Esophagus squamous epithelium (tissue), 5 donors: ENCODE measurements at regions not wholly inside any gene's neighbourhood (a gene's known extent, or its start where the extent isn't known, plus 50 kb on each side); places are given as distances from the start of the nearest gene placed in this dataset.

Experiments
- DNase-seq: peaks from one replicate; lab custom pipeline; 2025; lab: John Stamatoyannopoulos, UW
- H3K27ac ChIP-seq, 4 donors: fragments of 200-600 bp; sonication (generic); one replicate each; pipeline ENCODE4 v1.5.1; 2016 to 2019; ENCODE audit warnings: mild to moderate bottlenecking in 1 of 4
- H3K27me3 ChIP-seq, 4 donors: fragments of 200-600 bp; sonication (generic); 1 replicate in 3 of 4; 2 replicates in 1 of 4; pipeline versions ENCODE4 v1.5.1 to v1.6.0; 2017 to 2021; ENCODE audit warnings: antibody characterized with exemption in 1 of 4
- H3K36me3 ChIP-seq, 3 donors: fragments of 200-600 bp; sonication (generic); one replicate each; pipeline ENCODE4 v1.5.1; 2016 to 2019
- H3K4me1 ChIP-seq, 3 donors: fragments of 200-600 bp; sonication (generic); one replicate each; pipeline ENCODE4 v1.5.1; 2017 to 2019
- H3K4me3 ChIP-seq, 4 donors: fragments of 200-600 bp; sonication (generic); 1 replicate in 3 of 4; 2 replicates in 1 of 4; pipeline ENCODE4 v1.5.1; 2016 to 2019; ENCODE audit warnings: mild to moderate bottlenecking in 2 of 4, moderate library complexity in 1 of 4
- H3K9me3 ChIP-seq, 3 donors: fragments of 200-600 bp; sonication (generic); one replicate each; pipeline ENCODE4 v1.5.1; 2016 to 2019
- CTCF ChIP-seq, 6 experiments: fragments of 450-650 bp in 4 of 6; fragments of 200-600 bp in 2 of 6; sonication (generic) in 2 of 6; IDR thresholded peaks; one replicate each; pipeline ENCODE4 v1.5.1; 2016 to 2019; ENCODE audit warnings: antibody characterized with exemption in 6 of 6, mild to moderate bottlenecking in 4 of 6, moderate library complexity in 4 of 6
- POLR2A ChIP-seq, 4 donors: fragments of 450-650 bp; IDR thresholded peaks; one replicate each; pipeline ENCODE4 v1.6.1; 2017; ENCODE audit warnings: antibody characterized with exemption in 4 of 4, mild to moderate bottlenecking in 4 of 4, moderate library complexity in 3 of 4
- WGBS, 2 donors: methylation state at CpG; one replicate each; pipeline ENCODE4 v1.1.5; 2018; 5-methylcytosine and 5-hydroxymethylcytosine counted together
- intact Hi-C: fragments of 100-400 bp; cut with DNase I; formaldehyde crosslinking; loops from one replicate; pipeline ENCODE4 v1.15.0; 2022
- donor health status: DM: yes; HTN: yes; CAD: no.

- Histone ChIP-seq H3K27ac (no peak overlapping the region), H3K4me1 (peaks cover 0 to 3% (median 0%) of the 10 kb centered on the region in 3 donors), H3K27me3 (no peaks in the 10 kb centered on the region), H3K36me3 (no peaks in the 10 kb centered on the region), H3K4me3 (no peak overlapping the region), H3K9me3 (no peaks in the 10 kb centered on the region)
- intact Hi-C loops: no loop called here
- 71 to 80% methylated on average over 3 of the region's 3 CpGs for WGBS, 2 donors
- no peak for TF ChIP-seq CTCF (IDR thresholded peaks at IDR 0.05)
- TF ChIP-seq POLR2A (IDR thresholded peaks at IDR 0.05): no peak
- DNase-seq: no peak
Measured at GRCh38 chr12:97637770-97638169, 175.2 kb downstream of the RMST start.

- Histone ChIP-seq H3K27ac (no peak overlapping the region), H3K4me1 (peaks cover 0 to 5% (median 0%) of the 10 kb centered on the region in 3 donors), H3K4me3 (no peak overlapping the region), H3K27me3 (no peaks in the 10 kb centered on the region), H3K36me3 (no peaks in the 10 kb centered on the region), H3K9me3 (no peaks in the 10 kb centered on the region)
- 63 to 79% methylated on average over 2 of the region's 2 CpGs for WGBS, 2 donors
- no peak for DNase-seq
- TF ChIP-seq CTCF (IDR thresholded peaks at IDR 0.05) (no peak), POLR2A (IDR thresholded peaks at IDR 0.05) (no peak)
- intact Hi-C loops: no loop called here
Measured at GRCh38 chr12:97638739-97639138, 176.1 kb downstream of the RMST start.

GRCh38 chr12:97639702-97640101, 177.1 kb downstream of the RMST start:
- no peak for DNase-seq
- Histone ChIP-seq H3K27ac (no peak overlapping the region), H3K4me3 (no peak overlapping the region), H3K4me1 (peaks cover 0 to 5% (median 0%) of the 10 kb centered on the region in 3 donors), H3K9me3 (no peaks in the 10 kb centered on the region), H3K27me3 (no peaks in the 10 kb centered on the region), H3K36me3 (no peaks in the 10 kb centered on the region)
- TF ChIP-seq CTCF (IDR thresholded peaks at IDR 0.05) (no peak), POLR2A (IDR thresholded peaks at IDR 0.05) (no peak)
- intact Hi-C loops: no loop called here
- WGBS, 2 donors: 79 to 86% methylated on average over 1 of the region's 1 CpG

- Histone ChIP-seq H3K27ac (no peak overlapping the region), H3K27me3 (no peaks in the 10 kb centered on the region), H3K9me3 (no peaks in the 10 kb centered on the region), H3K4me1 (peaks cover 0 to 5% (median 0%) of the 10 kb centered on the region in 3 donors), H3K36me3 (no peaks in the 10 kb centered on the region), H3K4me3 (no peak overlapping the region)
- DNase-seq: no peak
- intact Hi-C loops: no loop called here
- WGBS, 2 donors: 69 to 81% methylated on average over 6 of the region's 6 CpGs
- TF ChIP-seq POLR2A (IDR thresholded peaks at IDR 0.05) (no peak), CTCF (IDR thresholded peaks at IDR 0.05) (no peak)
Measured at GRCh38 chr12:97640826-97641225, 178.2 kb downstream of the RMST start.

- intact Hi-C loops: no loop called here
- Histone ChIP-seq H3K36me3 (no peaks in the 10 kb centered on the region), H3K27ac (no peak overlapping the region), H3K27me3 (no peaks in the 10 kb centered on the region), H3K4me1 (peaks cover 0 to 5% (median 0%) of the 10 kb centered on the region in 3 donors), H3K9me3 (no peaks in the 10 kb centered on the region), H3K4me3 (no peak overlapping the region)
- no peak for DNase-seq
- no peak for TF ChIP-seq CTCF (IDR thresholded peaks at IDR 0.05)
- TF ChIP-seq POLR2A (IDR thresholded peaks at IDR 0.05): no peak
- 41 to 55% methylated on average over 5 of the region's 5 CpGs for WGBS, 2 donors
Measured at GRCh38 chr12:97642911-97643310, 180.3 kb downstream of the RMST start.
